Uterus (tissue), 3 donors: ENCODE measurements at regions not wholly inside any gene's neighbourhood (a gene's known extent, or its start where the extent isn't known, plus 50 kb on each side); places are given as distances from the start of the nearest gene placed in this dataset.

Experiments used
- DNase-seq, 2 donors: peaks; one replicate each; pipeline ENCODE4 v3.0.0-alpha.2; 2019 to 2020
- H3K27ac ChIP-seq, 2 donors: fragments of 200-600 bp; sonication (generic); 1 replicate in 1 of 2; 2 replicates in 1 of 2; pipeline ENCODE4 v1.5.1; 2016 to 2018
- H3K27me3 ChIP-seq, 2 donors: fragments of 200-600 bp; sonication (generic); one replicate each; pipeline ENCODE4 v1.5.1; 2018 to 2019; ENCODE audit warnings: control low read depth in 1 of 2
- H3K36me3 ChIP-seq, 2 donors: fragments of 200-600 bp; sonication (generic); one replicate each; pipeline ENCODE4 v1.5.1; 2019; ENCODE audit warnings: control low read depth in 1 of 2
- H3K4me1 ChIP-seq, 2 donors: fragments of 200-600 bp; sonication (generic); one replicate each; pipeline ENCODE4 v1.5.1; 2018 to 2019; ENCODE audit warnings: control low read depth in 1 of 2
- H3K4me3 ChIP-seq, 2 donors: fragments of 200-600 bp; sonication (generic); 1 replicate in 1 of 2; 2 replicates in 1 of 2; pipeline ENCODE4 v1.5.1; 2018 to 2019; ENCODE audit warnings: mild to moderate bottlenecking in 1 of 2
- H3K9me3 ChIP-seq, 2 donors: fragments of 200-600 bp; sonication (generic); one replicate each; pipeline ENCODE4 v1.5.1; 2019; ENCODE audit warnings: control low read depth in 1 of 2
- POLR2A ChIP-seq, 2 donors: fragments of 450-650 bp; IDR thresholded peaks; one replicate each; pipeline ENCODE4 v1.6.1; 2016; ENCODE audit warnings: antibody characterized with exemption in 2 of 2, mild to moderate bottlenecking in 1 of 2, moderate library complexity in 1 of 2
- intact Hi-C: fragments of 100-400 bp; cut with DNase I; formaldehyde crosslinking; loops from one replicate; pipeline ENCODE4 v1.15.1; 2023; ENCODE audit warnings: low total_unique reads
- TF ChIP-seq, protein P1 (sequence below), 4 experiments: fragments of 200-600 bp in 2 of 4; fragments of 450-650 bp in 2 of 4; sonication (generic) in 2 of 4; IDR thresholded peaks; one replicate each; pipeline ENCODE4 v1.5.1; 2016 to 2019; ENCODE audit warnings: antibody characterized with exemption in 4 of 4, mild to moderate bottlenecking in 2 of 4, moderate library complexity in 1 of 4
- donor health status: DM: yes; HTN: yes; CAD: no.

- TF ChIP-seq, protein P1, sequence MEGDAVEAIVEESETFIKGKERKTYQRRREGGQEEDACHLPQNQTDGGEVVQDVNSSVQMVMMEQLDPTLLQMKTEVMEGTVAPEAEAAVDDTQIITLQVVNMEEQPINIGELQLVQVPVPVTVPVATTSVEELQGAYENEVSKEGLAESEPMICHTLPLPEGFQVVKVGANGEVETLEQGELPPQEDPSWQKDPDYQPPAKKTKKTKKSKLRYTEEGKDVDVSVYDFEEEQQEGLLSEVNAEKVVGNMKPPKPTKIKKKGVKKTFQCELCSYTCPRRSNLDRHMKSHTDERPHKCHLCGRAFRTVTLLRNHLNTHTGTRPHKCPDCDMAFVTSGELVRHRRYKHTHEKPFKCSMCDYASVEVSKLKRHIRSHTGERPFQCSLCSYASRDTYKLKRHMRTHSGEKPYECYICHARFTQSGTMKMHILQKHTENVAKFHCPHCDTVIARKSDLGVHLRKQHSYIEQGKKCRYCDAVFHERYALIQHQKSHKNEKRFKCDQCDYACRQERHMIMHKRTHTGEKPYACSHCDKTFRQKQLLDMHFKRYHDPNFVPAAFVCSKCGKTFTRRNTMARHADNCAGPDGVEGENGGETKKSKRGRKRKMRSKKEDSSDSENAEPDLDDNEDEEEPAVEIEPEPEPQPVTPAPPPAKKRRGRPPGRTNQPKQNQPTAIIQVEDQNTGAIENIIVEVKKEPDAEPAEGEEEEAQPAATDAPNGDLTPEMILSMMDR (IDR thresholded peaks at IDR 0.05) = no peak
- TF ChIP-seq POLR2A (IDR thresholded peaks at IDR 0.05) = no peak
- intact Hi-C loops = no loop called here
- H3K4me1 ChIP-seq = no peaks in the 10 kb centered on the region
- H3K36me3 ChIP-seq = no peaks in the 10 kb centered on the region
- H3K27me3 ChIP-seq = no peaks in the 10 kb centered on the region
- H3K9me3 ChIP-seq = no peaks in the 10 kb centered on the region
- no peak overlapping the region for H3K4me3 ChIP-seq
- DNase-seq = no peak
- no peak overlapping the region for H3K27ac ChIP-seq
Measured at GRCh38 chr9:28656727-28657126, 1083.4 kb upstream of the C9orf72 start.

- H3K4me1 ChIP-seq = no peaks in the 10 kb centered on the region
- no peaks in the 10 kb centered on the region for H3K36me3 ChIP-seq
- H3K9me3 ChIP-seq = no peaks in the 10 kb centered on the region
- intact Hi-C loops = no loop called here
- no peak overlapping the region for H3K27ac ChIP-seq
- TF ChIP-seq, protein P1 (IDR thresholded peaks at IDR 0.05) = no peak
- TF ChIP-seq POLR2A (IDR thresholded peaks at IDR 0.05) = no peak
- no peak for DNase-seq
- no peaks in the 10 kb centered on the region for H3K27me3 ChIP-seq
- H3K4me3 ChIP-seq = no peak overlapping the region
Measured at GRCh38 chr9:28661853-28662252, 1088.6 kb upstream of the C9orf72 start.

DNA sequence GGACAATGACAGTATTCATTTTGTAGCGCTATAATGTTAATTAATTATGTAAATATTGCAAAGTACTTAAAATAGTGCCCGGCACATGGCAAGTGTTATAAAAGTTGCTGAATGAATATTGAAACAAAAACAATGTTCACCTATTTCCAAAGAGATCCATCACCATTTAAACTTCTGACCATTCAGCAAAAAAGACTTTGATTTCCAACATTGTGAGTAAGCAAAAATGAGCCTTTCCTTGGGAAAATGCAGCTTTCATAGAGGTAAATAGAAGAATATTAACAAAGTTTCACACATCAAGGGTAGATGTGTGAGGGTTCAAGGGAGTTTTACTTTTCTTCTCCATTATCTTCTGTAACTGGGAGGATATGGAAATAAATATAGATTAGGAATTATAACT, 1089.4 kb upstream of the C9orf72 start:
- no peaks in the 10 kb centered on the region for H3K27me3 ChIP-seq
- no peak for TF ChIP-seq POLR2A (IDR thresholded peaks at IDR 0.05)
- TF ChIP-seq, protein P1 (IDR thresholded peaks at IDR 0.05) = no peak
- no peak overlapping the region for H3K4me3 ChIP-seq
- no peaks in the 10 kb centered on the region for H3K36me3 ChIP-seq
- no peak overlapping the region for H3K27ac ChIP-seq
- H3K4me1 ChIP-seq = no peaks in the 10 kb centered on the region
- intact Hi-C loops = no loop called here
- H3K9me3 ChIP-seq = no peaks in the 10 kb centered on the region
- DNase-seq = no peak

DNA sequence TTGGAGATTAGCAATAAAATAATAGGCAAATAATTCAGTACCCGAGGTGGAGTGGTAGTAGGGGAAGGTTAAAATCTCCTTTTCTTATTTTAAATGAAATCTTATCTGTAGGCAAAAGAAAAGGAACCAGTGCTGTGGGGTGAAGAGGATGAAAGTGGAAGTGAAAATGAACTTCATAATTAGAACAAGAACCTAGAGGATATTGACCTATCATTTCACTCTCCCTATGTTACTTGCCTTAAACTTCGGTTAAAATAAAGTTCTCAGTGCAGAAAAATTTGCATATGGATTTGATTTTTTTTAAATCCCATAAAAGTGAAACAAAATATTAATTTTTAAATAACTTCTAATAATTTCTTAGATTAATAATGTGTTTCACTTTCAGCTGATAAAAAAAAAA, 1094.9 kb upstream of the C9orf72 start:
- H3K27ac ChIP-seq = no peak overlapping the region
- H3K9me3 ChIP-seq = no peaks in the 10 kb centered on the region
- no peaks in the 10 kb centered on the region for H3K4me1 ChIP-seq
- no peak overlapping the region for H3K4me3 ChIP-seq
- intact Hi-C loops = no loop called here
- DNase-seq = no peak
- H3K36me3 ChIP-seq = no peaks in the 10 kb centered on the region
- TF ChIP-seq, protein P1 (IDR thresholded peaks at IDR 0.05) = no peak
- TF ChIP-seq POLR2A (IDR thresholded peaks at IDR 0.05) = no peak
- no peaks in the 10 kb centered on the region for H3K27me3 ChIP-seq

DNA sequence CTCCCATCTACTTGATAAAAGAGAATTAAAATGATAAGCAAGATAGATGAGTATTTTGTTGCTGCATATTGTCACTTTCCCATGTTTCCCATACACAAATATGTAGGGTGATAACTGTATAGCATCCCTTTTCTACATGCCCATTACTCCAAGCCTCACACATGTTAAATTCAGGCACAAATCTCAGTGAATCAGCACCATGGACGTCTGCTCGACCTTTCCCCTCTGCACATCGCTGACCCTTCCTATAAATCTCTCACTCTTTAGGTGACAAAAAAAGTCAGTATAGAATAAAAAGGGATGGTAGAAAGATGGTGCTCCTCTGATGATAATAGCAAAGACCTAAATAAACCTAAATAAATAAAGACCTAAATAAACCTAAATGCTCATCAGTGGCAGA, 1097.7 kb upstream of the C9orf72 start:
- Histone ChIP-seq H3K4me3 (no peak overlapping the region), H3K9me3 (no peaks in the 10 kb centered on the region), H3K4me1 (no peaks in the 10 kb centered on the region), H3K36me3 (no peaks in the 10 kb centered on the region), H3K27ac (no peak overlapping the region), H3K27me3 (no peaks in the 10 kb centered on the region)
- TF ChIP-seq POLR2A (IDR thresholded peaks at IDR 0.05) = no peak
- TF ChIP-seq, protein P1 (IDR thresholded peaks at IDR 0.05) = no peak
- DNase-seq = no peak
- intact Hi-C loops = no loop called here
